ENCODE measurements at regions not wholly inside any gene's neighbourhood (a gene's known extent, or its start where the extent isn't known, plus 50 kb on each side); places are given as distances from the start of the nearest gene placed in this dataset.

DNA sequence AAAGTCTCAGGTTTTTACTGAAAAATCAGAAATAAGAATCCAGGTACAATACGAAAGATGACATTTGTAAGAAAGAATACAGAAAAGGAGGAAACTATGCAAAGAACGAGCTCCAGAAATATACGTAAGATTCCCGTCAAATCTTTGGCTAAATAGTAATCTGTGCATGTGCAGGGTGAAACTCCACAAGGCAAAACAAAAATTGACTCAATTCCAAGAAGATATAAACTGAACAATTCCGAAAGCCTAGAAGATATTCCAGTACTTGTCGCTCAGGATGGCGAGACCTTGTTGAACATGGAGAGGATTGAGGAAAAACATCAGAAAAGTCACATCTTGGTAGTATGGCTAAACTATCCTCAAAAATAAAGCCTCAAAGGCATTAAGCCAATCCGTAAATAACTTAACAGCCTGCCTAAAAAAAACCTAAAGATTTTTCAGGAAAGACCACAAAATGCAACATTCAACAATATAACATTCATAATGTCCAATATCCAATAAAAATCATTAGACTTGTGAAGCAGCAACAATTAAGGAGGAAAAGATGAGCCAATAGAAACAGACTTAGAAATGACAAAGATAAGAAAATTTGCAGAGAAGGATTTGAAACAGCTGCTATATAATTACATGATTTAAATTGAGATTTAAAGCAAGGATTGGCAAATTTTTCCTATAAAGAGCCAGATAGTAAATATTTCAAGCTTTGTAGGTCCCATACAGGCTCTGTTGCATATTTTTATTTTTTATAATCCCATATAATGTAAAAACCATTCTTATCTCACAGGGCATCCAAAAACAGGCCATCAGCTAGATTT lies 166.4 kb upstream of the UBASH3B start:
- TF ChIP-seq, protein P1, sequence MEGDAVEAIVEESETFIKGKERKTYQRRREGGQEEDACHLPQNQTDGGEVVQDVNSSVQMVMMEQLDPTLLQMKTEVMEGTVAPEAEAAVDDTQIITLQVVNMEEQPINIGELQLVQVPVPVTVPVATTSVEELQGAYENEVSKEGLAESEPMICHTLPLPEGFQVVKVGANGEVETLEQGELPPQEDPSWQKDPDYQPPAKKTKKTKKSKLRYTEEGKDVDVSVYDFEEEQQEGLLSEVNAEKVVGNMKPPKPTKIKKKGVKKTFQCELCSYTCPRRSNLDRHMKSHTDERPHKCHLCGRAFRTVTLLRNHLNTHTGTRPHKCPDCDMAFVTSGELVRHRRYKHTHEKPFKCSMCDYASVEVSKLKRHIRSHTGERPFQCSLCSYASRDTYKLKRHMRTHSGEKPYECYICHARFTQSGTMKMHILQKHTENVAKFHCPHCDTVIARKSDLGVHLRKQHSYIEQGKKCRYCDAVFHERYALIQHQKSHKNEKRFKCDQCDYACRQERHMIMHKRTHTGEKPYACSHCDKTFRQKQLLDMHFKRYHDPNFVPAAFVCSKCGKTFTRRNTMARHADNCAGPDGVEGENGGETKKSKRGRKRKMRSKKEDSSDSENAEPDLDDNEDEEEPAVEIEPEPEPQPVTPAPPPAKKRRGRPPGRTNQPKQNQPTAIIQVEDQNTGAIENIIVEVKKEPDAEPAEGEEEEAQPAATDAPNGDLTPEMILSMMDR (IDR thresholded peaks at IDR 0.05), result no peak
- TF ChIP-seq CEBPB (IDR thresholded peaks at IDR 0.05) (no peak), RCOR1 (IDR thresholded peaks at IDR 0.05; ENCODE audit: low read depth, low read length) (no peak), HDAC2 (IDR thresholded peaks at IDR 0.05) (no peak), RNF2 (IDR thresholded peaks at IDR 0.05; ENCODE audit: borderline replicate concordance, low read depth) (no peak), POLR2A (IDR thresholded peaks at IDR 0.05; ENCODE audit: low read length) (no peak), SMC3 (IDR thresholded peaks at IDR 0.05) (no peak), EP300 (IDR thresholded peaks at IDR 0.05) (no peak)
- TF ChIP-seq, protein P2, sequence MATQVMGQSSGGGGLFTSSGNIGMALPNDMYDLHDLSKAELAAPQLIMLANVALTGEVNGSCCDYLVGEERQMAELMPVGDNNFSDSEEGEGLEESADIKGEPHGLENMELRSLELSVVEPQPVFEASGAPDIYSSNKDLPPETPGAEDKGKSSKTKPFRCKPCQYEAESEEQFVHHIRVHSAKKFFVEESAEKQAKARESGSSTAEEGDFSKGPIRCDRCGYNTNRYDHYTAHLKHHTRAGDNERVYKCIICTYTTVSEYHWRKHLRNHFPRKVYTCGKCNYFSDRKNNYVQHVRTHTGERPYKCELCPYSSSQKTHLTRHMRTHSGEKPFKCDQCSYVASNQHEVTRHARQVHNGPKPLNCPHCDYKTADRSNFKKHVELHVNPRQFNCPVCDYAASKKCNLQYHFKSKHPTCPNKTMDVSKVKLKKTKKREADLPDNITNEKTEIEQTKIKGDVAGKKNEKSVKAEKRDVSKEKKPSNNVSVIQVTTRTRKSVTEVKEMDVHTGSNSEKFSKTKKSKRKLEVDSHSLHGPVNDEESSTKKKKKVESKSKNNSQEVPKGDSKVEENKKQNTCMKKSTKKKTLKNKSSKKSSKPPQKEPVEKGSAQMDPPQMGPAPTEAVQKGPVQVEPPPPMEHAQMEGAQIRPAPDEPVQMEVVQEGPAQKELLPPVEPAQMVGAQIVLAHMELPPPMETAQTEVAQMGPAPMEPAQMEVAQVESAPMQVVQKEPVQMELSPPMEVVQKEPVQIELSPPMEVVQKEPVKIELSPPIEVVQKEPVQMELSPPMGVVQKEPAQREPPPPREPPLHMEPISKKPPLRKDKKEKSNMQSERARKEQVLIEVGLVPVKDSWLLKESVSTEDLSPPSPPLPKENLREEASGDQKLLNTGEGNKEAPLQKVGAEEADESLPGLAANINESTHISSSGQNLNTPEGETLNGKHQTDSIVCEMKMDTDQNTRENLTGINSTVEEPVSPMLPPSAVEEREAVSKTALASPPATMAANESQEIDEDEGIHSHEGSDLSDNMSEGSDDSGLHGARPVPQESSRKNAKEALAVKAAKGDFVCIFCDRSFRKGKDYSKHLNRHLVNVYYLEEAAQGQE (IDR thresholded peaks at IDR 0.05), result no peak

All from A549 (cell line).